PFSK-1 (cell line): ENCODE measurements at regions not wholly inside any gene's neighbourhood (a gene's known extent, or its start where the extent isn't known, plus 50 kb on each side); places are given as distances from the start of the nearest gene placed in this dataset.

Experiments used
- FOXP2 ChIP-seq: optimal IDR thresholded peaks from 2 replicates; pipeline ENCODE3; 2011; ENCODE audit warnings: borderline replicate concordance, control low read depth, inconsistent platforms; ENCODE audit not compliant: insufficient read depth; ENCODE audit errors: extremely low read length, extremely low read depth
- POLR2AphosphoS5 ChIP-seq: IDR thresholded peaks from 2 replicates; pipeline ENCODE4 v1.6.1; 2012; ENCODE audit warnings: low read depth, mild to moderate bottlenecking, control low read depth, low read length, moderate library complexity
- SIN3A ChIP-seq: IDR thresholded peaks from 2 replicates; pipeline ENCODE4 v1.6.1; 2012; ENCODE audit warnings: mild to moderate bottlenecking, low read length, moderate library complexity, borderline replicate concordance; ENCODE audit not compliant: insufficient read depth
- TAF1 ChIP-seq: IDR thresholded peaks from 2 replicates; pipeline ENCODE4 v1.6.1; 2012; ENCODE audit warnings: low read length, control low read depth, borderline replicate concordance; ENCODE audit not compliant: insufficient read depth
- TF ChIP-seq, protein P1 (sequence below), 2 experiments: IDR thresholded peaks; 2 replicates each; pipeline versions ENCODE4 v1.6.1 to v1.8.0; 2011 to 2012; ENCODE audit warnings: low read depth in 2 of 2, low read length in 2 of 2, control low read depth in 1 of 2, inconsistent platforms in 1 of 2, mild to moderate bottlenecking in 1 of 2, moderate library complexity in 1 of 2; ENCODE audit not compliant: insufficient read depth in 1 of 2

- TF ChIP-seq, protein P1, sequence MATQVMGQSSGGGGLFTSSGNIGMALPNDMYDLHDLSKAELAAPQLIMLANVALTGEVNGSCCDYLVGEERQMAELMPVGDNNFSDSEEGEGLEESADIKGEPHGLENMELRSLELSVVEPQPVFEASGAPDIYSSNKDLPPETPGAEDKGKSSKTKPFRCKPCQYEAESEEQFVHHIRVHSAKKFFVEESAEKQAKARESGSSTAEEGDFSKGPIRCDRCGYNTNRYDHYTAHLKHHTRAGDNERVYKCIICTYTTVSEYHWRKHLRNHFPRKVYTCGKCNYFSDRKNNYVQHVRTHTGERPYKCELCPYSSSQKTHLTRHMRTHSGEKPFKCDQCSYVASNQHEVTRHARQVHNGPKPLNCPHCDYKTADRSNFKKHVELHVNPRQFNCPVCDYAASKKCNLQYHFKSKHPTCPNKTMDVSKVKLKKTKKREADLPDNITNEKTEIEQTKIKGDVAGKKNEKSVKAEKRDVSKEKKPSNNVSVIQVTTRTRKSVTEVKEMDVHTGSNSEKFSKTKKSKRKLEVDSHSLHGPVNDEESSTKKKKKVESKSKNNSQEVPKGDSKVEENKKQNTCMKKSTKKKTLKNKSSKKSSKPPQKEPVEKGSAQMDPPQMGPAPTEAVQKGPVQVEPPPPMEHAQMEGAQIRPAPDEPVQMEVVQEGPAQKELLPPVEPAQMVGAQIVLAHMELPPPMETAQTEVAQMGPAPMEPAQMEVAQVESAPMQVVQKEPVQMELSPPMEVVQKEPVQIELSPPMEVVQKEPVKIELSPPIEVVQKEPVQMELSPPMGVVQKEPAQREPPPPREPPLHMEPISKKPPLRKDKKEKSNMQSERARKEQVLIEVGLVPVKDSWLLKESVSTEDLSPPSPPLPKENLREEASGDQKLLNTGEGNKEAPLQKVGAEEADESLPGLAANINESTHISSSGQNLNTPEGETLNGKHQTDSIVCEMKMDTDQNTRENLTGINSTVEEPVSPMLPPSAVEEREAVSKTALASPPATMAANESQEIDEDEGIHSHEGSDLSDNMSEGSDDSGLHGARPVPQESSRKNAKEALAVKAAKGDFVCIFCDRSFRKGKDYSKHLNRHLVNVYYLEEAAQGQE (IDR thresholded peaks at IDR 0.05; ENCODE audit: insufficient read depth in 1 of 2, low read depth in 2 of 2, low read length in 2 of 2) = no peak
- TF ChIP-seq SIN3A (no peak), FOXP2 (no peak), TAF1 (no peak), POLR2AphosphoS5 (no peak)
These were observed 184.7 kb downstream of the PHETA1 start for GRCh38 chr12:111184161-111184560.

- TF ChIP-seq TAF1 (no peak), FOXP2 (no peak), POLR2AphosphoS5 (no peak), SIN3A (no peak)
These were observed 185.8 kb downstream of the PHETA1 start for GRCh38 chr12:111183094-111183493.

DNA sequence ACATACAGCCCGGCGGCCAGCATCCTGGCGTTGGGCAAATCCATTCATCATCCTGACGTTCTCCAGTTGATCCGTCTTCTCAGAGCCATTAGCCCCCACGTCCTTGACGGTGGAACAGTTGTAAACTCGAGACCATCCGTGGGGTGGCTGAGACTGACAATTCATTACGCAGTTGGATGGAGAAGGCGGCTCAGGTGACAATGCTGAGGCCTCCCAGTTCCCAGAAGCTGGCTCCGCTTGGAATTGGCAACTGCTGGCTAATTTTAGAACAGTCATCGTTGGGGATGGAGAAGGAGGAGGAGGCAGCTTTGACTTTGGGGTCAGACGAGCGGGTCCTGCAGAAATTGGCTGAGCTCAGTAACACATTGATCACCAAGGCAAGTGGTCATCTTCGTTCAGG, 186.5 kb downstream of the PHETA1 start:
- TF ChIP-seq SIN3A (no peak), TAF1 (no peak), FOXP2 (no peak), POLR2AphosphoS5 (no peak)
- TF ChIP-seq, protein P1 (IDR thresholded peaks at IDR 0.05; ENCODE audit: insufficient read depth in 1 of 2, low read depth in 2 of 2, low read length in 2 of 2) = no peak

DNA sequence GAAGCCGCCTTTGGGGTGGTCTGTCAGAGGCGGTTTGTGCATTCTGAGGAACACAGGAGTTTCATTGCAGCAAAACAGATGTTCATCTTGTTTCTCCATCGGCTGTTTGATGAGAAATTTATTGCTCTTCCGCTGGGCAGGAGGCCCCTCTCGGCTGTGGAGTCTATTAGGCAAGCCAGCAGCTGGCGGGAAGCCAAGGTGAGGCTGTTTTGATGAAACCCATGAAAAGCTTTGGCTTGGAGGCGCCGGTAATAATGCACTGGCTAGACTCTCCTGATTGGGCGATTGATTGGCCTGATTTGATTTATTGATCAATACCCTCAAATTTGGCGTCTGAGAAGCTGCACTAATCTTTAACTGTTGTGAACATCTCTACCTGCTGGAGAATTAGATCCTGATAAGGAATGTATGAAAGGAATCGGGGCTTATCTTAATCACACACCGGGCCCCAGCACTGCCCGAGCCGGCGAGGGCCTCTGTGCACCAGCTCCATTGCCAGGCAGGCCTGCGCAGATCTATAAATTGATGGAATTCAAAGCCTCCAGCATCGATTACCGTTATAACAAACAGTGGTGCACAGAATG, 187.7 kb downstream of the PHETA1 start:
- TF ChIP-seq FOXP2 = no peak
- TF ChIP-seq POLR2AphosphoS5 = no peak
- no peak for TF ChIP-seq SIN3A
- no peak for TF ChIP-seq TAF1
- TF ChIP-seq, protein P1 (IDR thresholded peaks at IDR 0.05; ENCODE audit: insufficient read depth in 1 of 2, low read depth in 2 of 2, low read length in 2 of 2) = no peak

DNA sequence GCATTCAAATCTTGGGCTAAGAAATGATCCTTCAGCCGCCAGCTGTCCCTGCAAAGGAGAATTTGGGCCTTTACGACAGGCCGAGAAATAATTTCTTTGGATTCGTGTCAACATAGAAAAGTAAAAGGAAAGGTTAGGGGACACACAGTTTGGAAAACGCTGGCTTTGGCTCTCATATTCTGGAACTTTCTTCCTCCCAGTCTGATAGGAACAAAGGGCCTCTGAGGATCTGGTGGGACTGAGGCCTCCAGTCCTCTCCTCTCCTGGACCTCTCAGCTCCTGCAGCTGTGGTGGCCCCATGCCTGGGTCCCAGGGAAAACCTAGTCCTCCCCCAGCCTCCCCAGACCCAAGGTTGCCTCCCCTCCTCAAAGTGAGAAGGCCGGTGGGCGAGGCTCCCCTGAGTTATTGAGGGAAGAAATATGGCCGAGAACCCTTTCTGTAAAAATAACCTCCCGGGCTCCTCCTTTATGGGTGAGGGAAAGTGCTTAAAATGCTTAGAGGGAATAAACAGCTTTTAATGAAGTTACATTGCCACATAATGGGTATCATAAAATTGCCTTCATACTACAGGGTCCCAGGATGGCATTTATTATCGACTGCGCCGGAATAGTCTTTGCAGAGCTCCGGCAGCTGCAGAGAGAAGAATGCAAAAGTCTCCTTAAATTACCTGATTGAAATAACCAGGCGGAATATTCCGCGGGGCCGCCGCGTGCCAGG, 188.3 kb downstream of the PHETA1 start:
- TF ChIP-seq SIN3A (no peak), POLR2AphosphoS5 (no peak), FOXP2 (no peak), TAF1 (no peak)
- TF ChIP-seq, protein P1 (IDR thresholded peaks at IDR 0.05; ENCODE audit: insufficient read depth in 1 of 2, low read depth in 2 of 2, low read length in 2 of 2) = no peak
